ENCODE measurements at regions not wholly inside any gene's neighbourhood (a gene's known extent, or its start where the extent isn't known, plus 50 kb on each side); places are given as distances from the start of the nearest gene placed in this dataset.

DNA sequence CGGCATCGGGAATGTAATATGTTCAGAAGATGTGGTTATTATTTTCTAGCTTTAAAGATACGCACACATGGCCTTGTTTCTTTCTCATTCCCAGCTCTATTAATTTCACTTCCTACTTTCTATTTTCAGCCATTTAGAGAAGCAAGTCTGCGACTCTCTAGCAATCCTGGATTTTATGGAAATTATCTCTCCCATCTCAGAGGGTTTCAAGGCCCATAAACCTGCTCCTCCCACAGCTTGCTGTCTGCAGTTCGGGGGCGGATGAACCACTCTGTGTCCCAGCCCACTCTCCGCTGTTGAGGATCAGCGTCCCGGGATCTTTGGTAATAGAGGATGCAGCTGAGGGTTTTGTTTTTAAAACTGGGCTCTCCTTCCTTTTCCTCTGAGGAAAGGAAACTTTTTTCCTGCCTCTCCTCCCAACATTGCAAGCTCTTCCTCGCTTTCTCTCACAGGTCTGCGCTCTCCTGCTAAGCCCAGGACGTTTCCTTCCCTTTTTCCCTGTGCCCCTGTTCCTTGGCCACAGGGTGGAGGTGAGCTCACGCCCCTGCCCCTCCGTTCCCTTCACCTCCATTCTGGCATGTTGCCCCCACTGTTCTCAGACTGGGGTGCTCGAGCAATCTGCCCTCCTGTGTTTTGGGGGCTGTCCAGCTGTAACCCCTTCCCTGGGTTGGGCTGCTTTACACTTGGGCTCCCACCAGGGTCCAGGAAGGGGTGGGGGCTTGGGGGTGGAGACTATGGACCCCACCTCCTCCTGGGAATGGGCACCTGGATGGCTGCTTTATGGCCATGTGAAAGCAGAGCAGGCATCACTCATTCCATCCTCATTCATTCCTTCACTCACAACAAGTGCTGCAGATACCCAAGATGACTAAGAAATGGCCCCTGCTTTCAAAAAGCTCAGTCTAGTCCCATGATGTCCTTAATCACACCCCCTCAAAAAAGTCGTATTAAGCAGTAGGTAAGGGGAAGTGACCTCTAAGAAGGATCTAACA, 54.9 kb downstream of the ZBTB9 start:
- Histone ChIP-seq H2AK5ac (ENCODE audit: insufficient read length, low read length) (no peak overlapping the region), H2BK120ac (ENCODE audit: low read depth, low read length, poor library complexity, severe bottlenecking) (no peak overlapping the region), H2BK5ac (ENCODE audit: insufficient read length, low read length) (no peak overlapping the region), H3K9me3 (ENCODE audit: control insufficient read depth, low read depth, low read length) (no peaks in the 10 kb centered on the region), H2BK12ac (ENCODE audit: insufficient read length, low read depth, low read length) (no peak overlapping the region), H4K91ac (ENCODE audit: insufficient read length, low read depth, low read length) (no peak overlapping the region), H2BK15ac (ENCODE audit: low read depth, low read length) (no peak overlapping the region), H3K79me2 (ENCODE audit: insufficient read depth, low read length) (no peaks in the 10 kb centered on the region), H3K79me1 (ENCODE audit: insufficient read depth, low read depth, low read length, poor library complexity, severe bottlenecking) (no peaks in the 10 kb centered on the region), H3K56ac (ENCODE audit: insufficient read length, low read depth, low read length) (no peak overlapping the region), H3K4ac (ENCODE audit: low read depth, low read length) (no peak overlapping the region), H3K4me1 (ENCODE audit: insufficient read depth, low read length) (no peaks in the 10 kb centered on the region), H2AFZ (ENCODE audit: low read length) (peak overlapping the region; percentile 84), H4K8ac (replicated peaks; ENCODE audit: insufficient read length, low read depth, low read length) (no peak overlapping the region), H2BK20ac (ENCODE audit: low read depth, low read length, poor library complexity, severe bottlenecking) (no peak overlapping the region), H3T11ph (ENCODE audit: low read length) (no peak overlapping the region), H4K5ac (ENCODE audit: insufficient read length, low read depth, low read length) (no peak overlapping the region), H3K27me3 (ENCODE audit: insufficient read depth, low read length) (no peaks in the 10 kb centered on the region), H4K20me1 (ENCODE audit: control insufficient read depth, insufficient read depth, insufficient read length) (peaks cover 3% of the 10 kb centered on the region), H3K14ac (ENCODE audit: insufficient read depth, low read length) (no peak overlapping the region), H3K27ac (ENCODE audit: insufficient read length, low read depth, low read length) (no peak overlapping the region), H3K4me2 (ENCODE audit: insufficient read depth, insufficient read length, low read length) (peak overlapping the region; percentile 2), H3K18ac (ENCODE audit: insufficient read length, low read depth, low read length) (no peak overlapping the region), H3K23ac (ENCODE audit: insufficient read length, low read depth, low read length) (no peak overlapping the region), H3K23me2 (ENCODE audit: insufficient read length, low read depth, low read length, poor library complexity, severe bottlenecking) (no peaks in the 10 kb centered on the region), H3K9ac (ENCODE audit: extremely low read depth, insufficient read length, low read length) (no peak overlapping the region)
- Mint-ChIP-seq H3K4me3 (peak overlapping the region; percentile 38 to 49; a peak in 4 of 5 replicates), H3K27ac (peak overlapping the region in 2 of 3 experiments; percentile 59 to 88; a peak in 2 of 7 replicates), H3K9me3 (peaks cover 2% of the 10 kb centered on the region in 2 experiments; a peak in 2 of 5 replicates), H3K27me3 (ENCODE audit: low read depth) (peaks cover 7% of the 10 kb centered on the region), H3K4me1 (peaks cover 22 to 24% of the 10 kb centered on the region in 2 experiments), H3K36me3 (ENCODE audit: insufficient read depth in 1 of 3, low read depth in 3 of 3) (no peaks in the 10 kb centered on the region)
- peak; percentile 48 for DNase-seq
- TF ChIP-seq, protein P1, sequence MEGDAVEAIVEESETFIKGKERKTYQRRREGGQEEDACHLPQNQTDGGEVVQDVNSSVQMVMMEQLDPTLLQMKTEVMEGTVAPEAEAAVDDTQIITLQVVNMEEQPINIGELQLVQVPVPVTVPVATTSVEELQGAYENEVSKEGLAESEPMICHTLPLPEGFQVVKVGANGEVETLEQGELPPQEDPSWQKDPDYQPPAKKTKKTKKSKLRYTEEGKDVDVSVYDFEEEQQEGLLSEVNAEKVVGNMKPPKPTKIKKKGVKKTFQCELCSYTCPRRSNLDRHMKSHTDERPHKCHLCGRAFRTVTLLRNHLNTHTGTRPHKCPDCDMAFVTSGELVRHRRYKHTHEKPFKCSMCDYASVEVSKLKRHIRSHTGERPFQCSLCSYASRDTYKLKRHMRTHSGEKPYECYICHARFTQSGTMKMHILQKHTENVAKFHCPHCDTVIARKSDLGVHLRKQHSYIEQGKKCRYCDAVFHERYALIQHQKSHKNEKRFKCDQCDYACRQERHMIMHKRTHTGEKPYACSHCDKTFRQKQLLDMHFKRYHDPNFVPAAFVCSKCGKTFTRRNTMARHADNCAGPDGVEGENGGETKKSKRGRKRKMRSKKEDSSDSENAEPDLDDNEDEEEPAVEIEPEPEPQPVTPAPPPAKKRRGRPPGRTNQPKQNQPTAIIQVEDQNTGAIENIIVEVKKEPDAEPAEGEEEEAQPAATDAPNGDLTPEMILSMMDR (conservative IDR thresholded peaks at IDR 0.05): peak; percentile 27; the same call in 1 of the 3 replicates
- no CpG with 5 or more reads among the region's 16 CpGs for WGBS (ENCODE audit: extremely low coverage, insufficient read length, low lambda C conversion rate)

Measured in H9 (cell line).